MM.1S (cell line): ENCODE measurements at regions not wholly inside any gene's neighbourhood (a gene's known extent, or its start where the extent isn't known, plus 50 kb on each side); places are given as distances from the start of the nearest gene placed in this dataset.

Experiments used
- DNase-seq: peaks from one replicate; pipeline ENCODE4 v3.0.0-alpha.2; 2015
- H2AFZ ChIP-seq: fragments of 300-600 bp; sonication (generic); 2 replicates; pipeline ENCODE4 v1.6.0; 2016; ENCODE audit warnings: antibody characterized with exemption, low read length
- H3F3A ChIP-seq: fragments of 300-600 bp; sonication (generic); 2 replicates; pipeline ENCODE4 v1.6.1; 2016; ENCODE audit warnings: mild to moderate bottlenecking, antibody characterized with exemption, low read length, moderate library complexity, mixed read lengths; ENCODE audit not compliant: insufficient read depth
- H3K27ac ChIP-seq: fragments of 300-600 bp; sonication (generic); 2 replicates; pipeline ENCODE4 v1.5.1; 2016; ENCODE audit warnings: mild to moderate bottlenecking, low read length
- H3K27me3 ChIP-seq: fragments of 300-600 bp; sonication (generic); replicated peaks from 2 replicates; pipeline ENCODE4 v1.6.0; 2016; ENCODE audit warnings: low read length; ENCODE audit not compliant: insufficient read depth
- H3K36me3 ChIP-seq: fragments of 300-600 bp; sonication (generic); replicated peaks from 2 replicates; pipeline ENCODE4 v1.6.1; 2016; ENCODE audit warnings: mild to moderate bottlenecking, low read length, mixed read lengths; ENCODE audit not compliant: insufficient read depth
- H3K4me1 ChIP-seq: fragments of 300-600 bp; sonication (generic); 2 replicates; pipeline ENCODE4 v1.6.1; 2016; ENCODE audit warnings: low read length, mixed read lengths
- H3K4me2 ChIP-seq: fragments of 300-600 bp; sonication (generic); 2 replicates; pipeline ENCODE4 v1.6.0; 2016; ENCODE audit warnings: low read depth, low read length
- H3K4me3 ChIP-seq: fragments of 300-600 bp; sonication (generic); 2 replicates; pipeline ENCODE4 v1.5.1; 2016; ENCODE audit warnings: low read length, mixed read lengths
- H3K79me2 ChIP-seq: fragments of 300-600 bp; sonication (generic); 2 replicates; pipeline ENCODE4 v1.6.1; 2016; ENCODE audit warnings: mixed run types, low read length, mixed read lengths
- H3K9ac ChIP-seq: fragments of 300-600 bp; sonication (generic); 2 replicates; pipeline ENCODE4 v1.6.1; 2016; ENCODE audit warnings: low read length, mixed read lengths
- H3K9me2 ChIP-seq: fragments of 300-600 bp; sonication (generic); replicated peaks from 2 replicates; pipeline ENCODE4 v1.6.1; 2016; ENCODE audit warnings: mild to moderate bottlenecking, low read length, mixed read lengths; ENCODE audit not compliant: insufficient read depth
- H3K9me3 ChIP-seq: fragments of 300-600 bp; sonication (generic); replicated peaks from 2 replicates; pipeline ENCODE4 v1.6.1; 2016; ENCODE audit warnings: mild to moderate bottlenecking, low read length, mixed read lengths; ENCODE audit not compliant: insufficient read depth
- H4K20me1 ChIP-seq: fragments of 300-600 bp; sonication (generic); 2 replicates; pipeline ENCODE4 v1.6.1; 2016; ENCODE audit warnings: mild to moderate bottlenecking, low read length, moderate library complexity, mixed read lengths; ENCODE audit not compliant: insufficient read depth
- CTCF ChIP-seq: fragments of 300-600 bp; sonication (generic); IDR thresholded peaks from 2 replicates; pipeline ENCODE4 v1.5.1; 2016; ENCODE audit warnings: antibody characterized with exemption, low read length, mixed read lengths
- EZH2 ChIP-seq: fragments of 300-600 bp; sonication (generic); optimal IDR thresholded peaks from 2 replicates; pipeline ENCODE3; 2017; ENCODE audit warnings: low read depth, mild to moderate bottlenecking, antibody characterized with exemption, low read length, mixed read lengths
- EZH2phosphoT487 ChIP-seq: fragments of 300-600 bp; sonication (generic); IDR thresholded peaks from 2 replicates; pipeline ENCODE4 v1.6.1; 2018; ENCODE audit warnings: antibody characterized with exemption, low read length

DNA sequence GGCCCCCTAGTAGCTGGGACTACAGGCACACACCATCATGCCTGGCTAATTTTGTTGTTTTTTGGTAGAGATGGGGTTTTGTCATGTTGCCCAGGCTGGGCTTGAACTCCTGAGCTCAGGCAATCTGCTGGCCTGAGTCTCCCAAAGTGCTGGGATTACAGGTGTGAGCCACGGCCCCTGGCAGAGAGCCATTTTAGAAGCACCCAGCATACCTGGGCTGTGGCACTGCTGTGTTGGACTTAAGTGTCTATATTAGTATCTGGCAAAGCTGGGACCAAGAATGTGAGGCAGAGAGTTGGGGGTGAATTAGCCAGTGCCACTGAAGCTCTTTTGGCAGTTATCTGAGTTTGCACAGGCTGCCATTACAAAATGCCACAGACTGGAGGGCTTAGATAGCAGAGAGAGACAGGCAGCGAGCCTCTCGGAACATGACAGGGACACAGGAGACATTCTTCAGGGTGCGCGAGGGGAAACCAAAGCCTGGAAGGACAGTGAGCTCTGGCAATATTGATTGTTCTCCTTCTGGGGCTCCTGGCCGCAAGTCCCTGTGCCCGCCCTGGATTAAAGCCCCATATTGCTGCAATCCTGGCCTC lies 87.7 kb upstream of the ALX4 start:
- H3K27me3 ChIP-seq, result no peaks in the 10 kb centered on the region
- no peaks in the 10 kb centered on the region for H4K20me1 ChIP-seq
- H3K9ac ChIP-seq, result no peak overlapping the region
- no peak for DNase-seq
- no peak overlapping the region for H3K4me2 ChIP-seq
- H3K9me3 ChIP-seq, result no peaks in the 10 kb centered on the region
- no peak overlapping the region for H3K27ac ChIP-seq
- H3K79me2 ChIP-seq, result no peaks in the 10 kb centered on the region
- H3K4me1 ChIP-seq, result peaks cover 4% of the 10 kb centered on the region; the same call in 1 of the 2 replicates
- no peaks in the 10 kb centered on the region for H3K36me3 ChIP-seq
- no peak for TF ChIP-seq EZH2
- no peak for TF ChIP-seq CTCF
- TF ChIP-seq EZH2phosphoT487, result no peak
- no peaks in the 10 kb centered on the region for H3F3A ChIP-seq
- H3K9me2 ChIP-seq, result no peaks in the 10 kb centered on the region
- no peak overlapping the region for H3K4me3 ChIP-seq
- no peak overlapping the region for H2AFZ ChIP-seq

- H3K9me3 ChIP-seq, result no peaks in the 10 kb centered on the region
- H3K36me3 ChIP-seq, result no peaks in the 10 kb centered on the region
- H4K20me1 ChIP-seq, result no peaks in the 10 kb centered on the region
- H3K9me2 ChIP-seq, result no peaks in the 10 kb centered on the region
- H3K27me3 ChIP-seq, result no peaks in the 10 kb centered on the region
- H3F3A ChIP-seq, result no peaks in the 10 kb centered on the region
- no peak overlapping the region for H2AFZ ChIP-seq
- no peak overlapping the region for H3K9ac ChIP-seq
- no peak overlapping the region for H3K4me2 ChIP-seq
- no peaks in the 10 kb centered on the region for H3K79me2 ChIP-seq
- peaks cover 4% of the 10 kb centered on the region; the same call in 1 of the 2 replicates for H3K4me1 ChIP-seq
- no peak overlapping the region for H3K27ac ChIP-seq
- DNase-seq, result no peak
- TF ChIP-seq CTCF (no peak), EZH2 (no peak), EZH2phosphoT487 (no peak)
- no peak overlapping the region for H3K4me3 ChIP-seq
Measured at GRCh38 chr11:44398266-44399030, 88.5 kb upstream of the ALX4 start.

- Histone ChIP-seq H3K9me2 (no peaks in the 10 kb centered on the region), H3K79me2 (no peaks in the 10 kb centered on the region), H3K36me3 (no peaks in the 10 kb centered on the region), H3K4me2 (no peak overlapping the region), H3K4me3 (no peak overlapping the region), H3F3A (no peaks in the 10 kb centered on the region), H3K27me3 (no peaks in the 10 kb centered on the region), H4K20me1 (no peaks in the 10 kb centered on the region), H3K27ac (no peak overlapping the region), H2AFZ (no peak overlapping the region), H3K9me3 (no peaks in the 10 kb centered on the region), H3K9ac (no peak overlapping the region), H3K4me1 (peaks cover 4% of the 10 kb centered on the region; the same call in 1 of the 2 replicates)
- peak; percentile 42 for DNase-seq
- TF ChIP-seq CTCF (no peak), EZH2phosphoT487 (no peak), EZH2 (no peak)
Measured at GRCh38 chr11:44399968-44400367, 90.0 kb upstream of the ALX4 start.
